ENCODE measurements at regions not wholly inside any gene's neighbourhood (a gene's known extent, or its start where the extent isn't known, plus 50 kb on each side); places are given as distances from the start of the nearest gene placed in this dataset.

- no peak for FAIRE-seq
Observed at GRCh38 chr9:27673641-27674040, 100.4 kb upstream of the C9orf72 start.

GRCh38 chr9:27675354-27675753 lies 102.1 kb upstream of the C9orf72 start:
- no peak overlapping the region for H3K9ac ChIP-seq (ENCODE audit: control insufficient read depth, extremely low read depth, insufficient read depth, low read length)
- no peaks in the 10 kb centered on the region for H3K9me1 ChIP-seq (ENCODE audit: control insufficient read depth, extremely low read depth, insufficient read depth, low read length)
- H2AFZ ChIP-seq (ENCODE audit: control insufficient read depth, low read length): no peak overlapping the region
- TF ChIP-seq EZH2 (IDR thresholded peaks at IDR 0.05; ENCODE audit: low read length) (no peak), CTCF (optimal IDR thresholded peaks at IDR 0.05 in 1 of 3, IDR thresholded peaks at IDR 0.05 in 1 of 3, conservative IDR thresholded peaks at IDR 0.05 in 1 of 3; ENCODE audit: extremely low read depth in 1 of 3, insufficient read depth in 2 of 3, low read length in 3 of 3) (no peak)
- no peak overlapping the region for H3K27ac ChIP-seq (ENCODE audit: control insufficient read depth, insufficient read depth, low read length)
- H3K4me2 ChIP-seq (ENCODE audit: control insufficient read depth, extremely low read depth, insufficient read depth, low read depth, low read length): no peak overlapping the region
- no peaks in the 10 kb centered on the region for H3K4me1 ChIP-seq (ENCODE audit: control insufficient read depth, extremely low read depth, insufficient read depth, low read length)
- no peaks in the 10 kb centered on the region for H3K79me2 ChIP-seq (ENCODE audit: control insufficient read depth, insufficient read depth, low read length)
- DNase-seq (ENCODE audit: low read depth, low spot score) (no peak), FAIRE-seq (no peak)
- no peaks in the 10 kb centered on the region for H3K9me3 ChIP-seq (ENCODE audit: control insufficient read depth, low read depth, low read length)
- no peak overlapping the region for H3K4me3 ChIP-seq (ENCODE audit: control insufficient read depth in 2 of 3, extremely low read depth in 1 of 3, insufficient read depth in 2 of 3, low read depth in 1 of 3, low read length in 3 of 3)
- H3K27me3 ChIP-seq (ENCODE audit: control insufficient read depth, extremely low read depth, insufficient read depth, low read length): no peaks in the 10 kb centered on the region
- dilution Hi-C loops (cut with MboI; ENCODE audit: extremely low pct_ligation_motif_present, low sequenced_read_pairs): no loop called here
- H4K20me1 ChIP-seq (ENCODE audit: control insufficient read depth, extremely low read depth, insufficient read depth, low read length): no peaks in the 10 kb centered on the region
- H3K36me3 ChIP-seq (ENCODE audit: control insufficient read depth in 2 of 2, extremely low read depth in 1 of 2, insufficient read depth in 2 of 2, low read length in 2 of 2): no peaks in the 10 kb centered on the region

More at GRCh38 chr9:27673641-27674040, 100.4 kb upstream of the C9orf72 start:
- no peaks in the 10 kb centered on the region for H3K4me1 ChIP-seq (ENCODE audit: control insufficient read depth, extremely low read depth, insufficient read depth, low read length)
- no peak overlapping the region for H3K4me3 ChIP-seq (ENCODE audit: control insufficient read depth in 2 of 3, extremely low read depth in 1 of 3, insufficient read depth in 2 of 3, low read depth in 1 of 3, low read length in 3 of 3)
- no peaks in the 10 kb centered on the region for H3K36me3 ChIP-seq (ENCODE audit: control insufficient read depth in 2 of 2, extremely low read depth in 1 of 2, insufficient read depth in 2 of 2, low read length in 2 of 2)
- dilution Hi-C loops (cut with MboI; ENCODE audit: extremely low pct_ligation_motif_present, low sequenced_read_pairs): no loop called here
- no peak overlapping the region for H2AFZ ChIP-seq (ENCODE audit: control insufficient read depth, low read length)
- H4K20me1 ChIP-seq (ENCODE audit: control insufficient read depth, extremely low read depth, insufficient read depth, low read length): no peaks in the 10 kb centered on the region
- H3K9me1 ChIP-seq (ENCODE audit: control insufficient read depth, extremely low read depth, insufficient read depth, low read length): no peaks in the 10 kb centered on the region
- no peaks in the 10 kb centered on the region for H3K79me2 ChIP-seq (ENCODE audit: control insufficient read depth, insufficient read depth, low read length)
- DNase-seq (ENCODE audit: low read depth, low spot score): no peak
- TF ChIP-seq EZH2 (IDR thresholded peaks at IDR 0.05; ENCODE audit: low read length) (no peak), CTCF (optimal IDR thresholded peaks at IDR 0.05 in 1 of 3, IDR thresholded peaks at IDR 0.05 in 1 of 3, conservative IDR thresholded peaks at IDR 0.05 in 1 of 3; ENCODE audit: extremely low read depth in 1 of 3, insufficient read depth in 2 of 3, low read length in 3 of 3) (no peak)
- H3K27ac ChIP-seq (ENCODE audit: control insufficient read depth, insufficient read depth, low read length): no peak overlapping the region
- no peaks in the 10 kb centered on the region for H3K27me3 ChIP-seq (ENCODE audit: control insufficient read depth, extremely low read depth, insufficient read depth, low read length)
- H3K9me3 ChIP-seq (ENCODE audit: control insufficient read depth, low read depth, low read length): no peaks in the 10 kb centered on the region
- H3K9ac ChIP-seq (ENCODE audit: control insufficient read depth, extremely low read depth, insufficient read depth, low read length): no peak overlapping the region
- H3K4me2 ChIP-seq (ENCODE audit: control insufficient read depth, extremely low read depth, insufficient read depth, low read depth, low read length): no peak overlapping the region

Measured in keratinocyte (primary cell).